Keratinocyte (primary cell): ENCODE measurements at regions not wholly inside any gene's neighbourhood (a gene's known extent, or its start where the extent isn't known, plus 50 kb on each side); places are given as distances from the start of the nearest gene placed in this dataset.

Source experiments
- DNase-seq: peaks from one replicate; pipeline ENCODE4 v3.0.0-alpha.2; 2011; ENCODE audit warnings: low read depth, missing footprints, low spot score
- FAIRE-seq: peaks from 2 replicates; lab custom pipeline; 2011; peaks lifted over from hg19 to GRCh38; lab: Jason Lieb, UNC
- H2AFZ ChIP-seq: 2 replicates; pipeline ENCODE4 v1.6.0; 2012; ENCODE audit warnings: low read length, control low read depth, inconsistent platforms; ENCODE audit not compliant: control insufficient read depth
- H3K27ac ChIP-seq: 2 replicates; pipeline ENCODE4 v1.5.1; 2011; ENCODE audit warnings: low read length; ENCODE audit not compliant: control insufficient read depth, insufficient read depth
- H3K27me3 ChIP-seq: 3 replicates; pipeline ENCODE4 v1.6.0; 2011; ENCODE audit warnings: low read length; ENCODE audit not compliant: control insufficient read depth, insufficient read depth; ENCODE audit errors: extremely low read depth
- H3K36me3 ChIP-seq, 2 experiments: 2 replicates in 1 of 2; 3 replicates in 1 of 2; pipeline ENCODE4 v1.5.1; 2011; ENCODE audit warnings: low read length in 2 of 2, mild to moderate bottlenecking in 1 of 2; ENCODE audit not compliant: control insufficient read depth in 2 of 2, insufficient read depth in 2 of 2; ENCODE audit errors: extremely low read depth in 1 of 2
- H3K4me1 ChIP-seq: 3 replicates; pipeline ENCODE4 v1.5.1; 2011; ENCODE audit warnings: low read length; ENCODE audit not compliant: control insufficient read depth, insufficient read depth; ENCODE audit errors: extremely low read depth
- H3K4me2 ChIP-seq: 3 replicates; pipeline ENCODE4 v1.6.0; 2011; ENCODE audit warnings: low read depth, low read length; ENCODE audit not compliant: control insufficient read depth, insufficient read depth; ENCODE audit errors: extremely low read depth
- H3K4me3 ChIP-seq, 3 experiments: fragments of 200-600 bp in 1 of 3; sonication (generic) in 1 of 3; 2 replicates in 2 of 3; 3 replicates in 1 of 3; pipeline ENCODE4 v1.5.1; 2011 to 2016; ENCODE audit warnings: low read length in 3 of 3, mild to moderate bottlenecking in 3 of 3, control low read depth in 2 of 3, inconsistent platforms in 1 of 3, low read depth in 1 of 3, mixed read lengths in 1 of 3, mixed run types in 1 of 3, moderate library complexity in 1 of 3; ENCODE audit not compliant: control insufficient read depth in 2 of 3, insufficient read depth in 2 of 3; ENCODE audit errors: extremely low read depth in 1 of 3
- H3K79me2 ChIP-seq: 2 replicates; pipeline ENCODE4 v1.6.0; 2012; ENCODE audit warnings: low read length; ENCODE audit not compliant: control insufficient read depth, insufficient read depth
- H3K9ac ChIP-seq: 3 replicates; pipeline ENCODE4 v1.6.0; 2011; ENCODE audit warnings: low read length; ENCODE audit not compliant: control insufficient read depth, insufficient read depth; ENCODE audit errors: extremely low read depth
- H3K9me1 ChIP-seq: 3 replicates; pipeline ENCODE4 v1.6.0; 2011; ENCODE audit warnings: low read length; ENCODE audit not compliant: control insufficient read depth, insufficient read depth; ENCODE audit errors: extremely low read depth
- H3K9me3 ChIP-seq: 2 replicates; pipeline ENCODE4 v1.5.1; 2012; ENCODE audit warnings: low read depth, low read length; ENCODE audit not compliant: control insufficient read depth
- H4K20me1 ChIP-seq: 3 replicates; pipeline ENCODE4 v1.6.0; 2011; ENCODE audit warnings: low read length; ENCODE audit not compliant: control insufficient read depth, insufficient read depth; ENCODE audit errors: extremely low read depth
- CTCF ChIP-seq, 3 experiments: IDR thresholded peaks in 1 of 3; conservative IDR thresholded peaks in 1 of 3; optimal IDR thresholded peaks in 1 of 3; 2 replicates in 2 of 3; 3 replicates in 1 of 3; pipeline versions ENCODE3 to v1.5.1; 2011; ENCODE audit warnings: low read length in 3 of 3, mild to moderate bottlenecking in 3 of 3, moderate library complexity in 2 of 3, control low read depth in 1 of 3, inconsistent platforms in 1 of 3; ENCODE audit not compliant: insufficient read depth in 2 of 3; ENCODE audit errors: extremely low read depth in 1 of 3
- EZH2 ChIP-seq: IDR thresholded peaks from one replicate; pipeline ENCODE4 v1.6.1; 2012; ENCODE audit warnings: inconsistent platforms, mild to moderate bottlenecking, low read length, moderate library complexity
- dilution Hi-C: fragments of 300-500 bp; cut with MboI; formaldehyde crosslinking; loops from one replicate; pipeline ENCODE4 v1.7.0; 2020; ENCODE audit warnings: low sequenced_read_pairs; ENCODE audit not compliant: extremely low pct_ligation_motif_present

- Histone ChIP-seq H3K27ac (no peak overlapping the region), H3K9ac (no peak overlapping the region), H3K9me1 (no peaks in the 10 kb centered on the region), H3K9me3 (no peaks in the 10 kb centered on the region), H3K27me3 (peaks cover 3% of the 10 kb centered on the region), H4K20me1 (no peaks in the 10 kb centered on the region), H3K4me3 (no peak overlapping the region), H3K4me2 (no peak overlapping the region), H3K79me2 (no peaks in the 10 kb centered on the region), H3K36me3 (no peaks in the 10 kb centered on the region), H2AFZ (no peak overlapping the region), H3K4me1 (no peaks in the 10 kb centered on the region)
- TF ChIP-seq CTCF (optimal IDR thresholded peaks at IDR 0.05 in 1 of 3, IDR thresholded peaks at IDR 0.05 in 1 of 3, conservative IDR thresholded peaks at IDR 0.05 in 1 of 3; ENCODE audit: extremely low read depth in 1 of 3, insufficient read depth in 2 of 3, low read length in 3 of 3) = no peak
- TF ChIP-seq EZH2 = no peak
- dilution Hi-C loops = no loop called here
- FAIRE-seq (no peak), DNase-seq (no peak)
Measured at GRCh38 chr2:238654479-238655197, 193.2 kb upstream of the TWIST2 start.

GRCh38 chr2:238655198-238655860, 192.6 kb upstream of the TWIST2 start:
- no peak overlapping the region for H3K27ac ChIP-seq
- no peaks in the 10 kb centered on the region for H3K36me3 ChIP-seq
- H3K27me3 ChIP-seq = peaks cover 3% of the 10 kb centered on the region
- dilution Hi-C loops = no loop called here
- H3K4me1 ChIP-seq = no peaks in the 10 kb centered on the region
- H3K4me2 ChIP-seq = no peak overlapping the region
- H3K79me2 ChIP-seq = no peaks in the 10 kb centered on the region
- no peak overlapping the region for H2AFZ ChIP-seq
- no peaks in the 10 kb centered on the region for H4K20me1 ChIP-seq
- DNase-seq = no peak
- no peaks in the 10 kb centered on the region for H3K9me1 ChIP-seq
- H3K9me3 ChIP-seq = no peaks in the 10 kb centered on the region
- H3K4me3 ChIP-seq = no peak overlapping the region
- TF ChIP-seq CTCF (optimal IDR thresholded peaks at IDR 0.05 in 1 of 3, IDR thresholded peaks at IDR 0.05 in 1 of 3, conservative IDR thresholded peaks at IDR 0.05 in 1 of 3; ENCODE audit: extremely low read depth in 1 of 3, insufficient read depth in 2 of 3, low read length in 3 of 3) (no peak), EZH2 (no peak)
- no peak for FAIRE-seq
- no peak overlapping the region for H3K9ac ChIP-seq
